HEK293T (cell line): ENCODE measurements at regions not wholly inside any gene's neighbourhood (a gene's known extent, or its start where the extent isn't known, plus 50 kb on each side); places are given as distances from the start of the nearest gene placed in this dataset.
"Not testable (repeated sequence)": the region's sequence is repeated elsewhere in the genome, so short reads cannot be mapped to it uniquely, and the experiment has no call there.

ENCODE experiments used
- CTCF ChIA-PET: fragments of 350-600 bp; formaldehyde crosslinking; extraction: SDS; loops from one replicate; lab custom pipeline; 2021; ENCODE audit warnings: antibody characterized with exemption, inconsistent platforms; lab: Yijun Ruan, JAX
- POLR2A ChIA-PET: fragments of 350-600 bp; formaldehyde crosslinking; extraction: SDS; loops from one replicate; lab custom pipeline; 2020; ENCODE audit warnings: antibody characterized with exemption, inconsistent platforms; lab: Yijun Ruan, JAX
- DNase-seq: peaks from one replicate; pipeline ENCODE4 v3.0.0; 2012; ENCODE audit warnings: mixed read lengths; ENCODE audit errors: extremely low spot score
- BHLHE40 ChIP-seq: fragments of 450-650 bp; IDR thresholded peaks from 2 replicates; pipeline ENCODE4 v1.6.1; 2016; ENCODE audit warnings: mild to moderate bottlenecking, moderate library complexity, borderline replicate concordance
- CTBP1 ChIP-seq: fragments of 450-650 bp; IDR thresholded peaks from 2 replicates; pipeline ENCODE4 v1.6.1; 2016; ENCODE audit warnings: borderline replicate concordance
- FOXA1 ChIP-seq: fragments of 450-650 bp; IDR thresholded peaks from 2 replicates; pipeline ENCODE4 v1.6.1; 2016; ENCODE audit warnings: mild to moderate bottlenecking
- FOXK2 ChIP-seq: fragments of 450-650 bp; IDR thresholded peaks from 2 replicates; pipeline ENCODE4 v1.6.1; 2016; ENCODE audit warnings: mild to moderate bottlenecking
- FOXM1 ChIP-seq: fragments of 450-650 bp; IDR thresholded peaks from 2 replicates; pipeline ENCODE4 v1.6.1; 2017; ENCODE audit warnings: mild to moderate bottlenecking, borderline replicate concordance
- LEF1 ChIP-seq: fragments of 450-650 bp; IDR thresholded peaks from 2 replicates; pipeline ENCODE4 v1.6.1; 2017; ENCODE audit warnings: mild to moderate bottlenecking, borderline replicate concordance
- NFRKB ChIP-seq: fragments of 450-650 bp; IDR thresholded peaks from 2 replicates; pipeline ENCODE4 v1.6.1; 2016; ENCODE audit warnings: mild to moderate bottlenecking, moderate library complexity
- SP1 ChIP-seq: fragments of 450-650 bp; IDR thresholded peaks from 2 replicates; pipeline ENCODE4 v1.6.1; 2017
- SUZ12 ChIP-seq: fragments of 450-650 bp; IDR thresholded peaks from 2 replicates; pipeline ENCODE4 v1.6.1; 2016; ENCODE audit warnings: mild to moderate bottlenecking
- TARDBP ChIP-seq: fragments of 450-650 bp; IDR thresholded peaks from 2 replicates; pipeline ENCODE4 v1.6.1; 2016

- no peak for TF ChIP-seq LEF1
- no peak for TF ChIP-seq BHLHE40
- TF ChIP-seq SUZ12: no peak
- no peak for TF ChIP-seq CTBP1
- no peak for TF ChIP-seq TARDBP
- no peak for TF ChIP-seq NFRKB
- no peak for TF ChIP-seq FOXM1
- no peak for TF ChIP-seq FOXK2
- no peak for TF ChIP-seq FOXA1
- no peak for TF ChIP-seq SP1
- ChIA-PET POLR2A (no interaction called here), CTCF (no interaction called here)
- DNase-seq: no peak
Observed at GRCh38 chr5:150960791-150961396, 56.1 kb upstream of the ZNF300 start.

- POLR2A ChIA-PET, DNase-seq: not testable (repeated sequence)
- CTCF ChIA-PET: interaction anchor here (0.6 kb wide), 1 partner anchor 74 kb away, joined by 3 read pairs; no protein-coding TSS in a partner anchor
Observed at GRCh38 chr5:150960323-150960722, 55.5 kb upstream of the ZNF300 start.
